Trophoblast cell (in vitro differentiated cells and primary cell): ENCODE measurements at regions not wholly inside any gene's neighbourhood (a gene's known extent, or its start where the extent isn't known, plus 50 kb on each side); places are given as distances from the start of the nearest gene placed in this dataset.
A peak's percentile ranks its signal among the peaks of the same experiment; 100 is the strongest.

Experiments
- DNase-seq, 2 donors: peaks; one replicate each; pipeline ENCODE4 v3.0.0-alpha.2; 2016
- H2AFZ ChIP-seq: 2 replicates; pipeline ENCODE4 v1.6.1; 2013; ENCODE audit warnings: low read length, moderate library complexity, mild to moderate bottlenecking; ENCODE audit not compliant: insufficient read depth, poor library complexity
- H2AK5ac ChIP-seq: 2 replicates; pipeline ENCODE4 v1.6.1; 2013; ENCODE audit warnings: mild to moderate bottlenecking, low read length
- H2BK120ac ChIP-seq: 2 replicates; pipeline ENCODE4 v1.6.1; 2013; ENCODE audit warnings: low read length, mild to moderate bottlenecking, moderate library complexity; ENCODE audit not compliant: insufficient read depth, poor library complexity
- H2BK12ac ChIP-seq: 2 replicates; pipeline ENCODE4 v1.6.1; 2013; ENCODE audit warnings: mild to moderate bottlenecking, low read length, moderate library complexity
- H2BK5ac ChIP-seq: 2 replicates; pipeline ENCODE4 v1.6.1; 2013; ENCODE audit warnings: low read length, low read depth, moderate library complexity, mild to moderate bottlenecking; ENCODE audit not compliant: poor library complexity
- H3K14ac ChIP-seq: 2 replicates; pipeline ENCODE4 v1.6.1; 2013; ENCODE audit warnings: mild to moderate bottlenecking, low read length
- H3K18ac ChIP-seq: 2 replicates; pipeline ENCODE4 v1.6.1; 2013; ENCODE audit warnings: mild to moderate bottlenecking, low read length
- H3K23ac ChIP-seq: 2 replicates; pipeline ENCODE4 v1.6.1; 2013; ENCODE audit warnings: low read length
- H3K27ac ChIP-seq: 2 replicates; pipeline ENCODE4 v1.5.1; 2013; ENCODE audit warnings: low read depth, mild to moderate bottlenecking, inconsistent platforms, low read length, moderate library complexity
- H3K27me3 ChIP-seq: 2 replicates; pipeline ENCODE4 v1.6.1; 2013; ENCODE audit warnings: inconsistent platforms, mild to moderate bottlenecking, low read length, moderate library complexity; ENCODE audit not compliant: insufficient read depth
- H3K36me3 ChIP-seq, 2 experiments: 1 replicate in 1 of 2; 2 replicates in 1 of 2; pipeline ENCODE4 v1.6.1; 2013; ENCODE audit warnings: low read length in 2 of 2, mild to moderate bottlenecking in 2 of 2, moderate library complexity in 1 of 2; ENCODE audit not compliant: insufficient read depth in 2 of 2, control insufficient read depth in 1 of 2
- H3K4ac ChIP-seq: 2 replicates; pipeline ENCODE4 v1.6.1; 2013; ENCODE audit warnings: low read depth, mild to moderate bottlenecking, low read length, moderate library complexity
- H3K4me1 ChIP-seq, 2 experiments: 1 replicate in 1 of 2; 2 replicates in 1 of 2; pipeline ENCODE4 v1.6.1; 2013; ENCODE audit warnings: low read length in 2 of 2, mild to moderate bottlenecking in 2 of 2, moderate library complexity in 1 of 2; ENCODE audit not compliant: insufficient read depth in 2 of 2, control insufficient read depth in 1 of 2
- H3K4me2 ChIP-seq: 2 replicates; pipeline ENCODE4 v1.6.1; 2013; ENCODE audit warnings: inconsistent platforms, mild to moderate bottlenecking, low read length, moderate library complexity
- H3K4me3 ChIP-seq: 2 replicates; pipeline ENCODE4 v1.5.1; 2013; ENCODE audit warnings: mild to moderate bottlenecking, low read depth, low read length, inconsistent platforms
- H3K79me1 ChIP-seq: one replicate; pipeline ENCODE4 v1.6.1; 2013; ENCODE audit warnings: low read length
- H3K79me2 ChIP-seq: 2 replicates; pipeline ENCODE4 v1.6.1; 2013; ENCODE audit warnings: low read length, mild to moderate bottlenecking; ENCODE audit not compliant: control insufficient read depth, insufficient read depth, poor library complexity
- H3K9ac ChIP-seq: 2 replicates; pipeline ENCODE4 v1.6.1; 2013; ENCODE audit warnings: mild to moderate bottlenecking, low read length
- H3K9me3 ChIP-seq: 2 replicates; pipeline ENCODE4 v1.6.1; 2013; ENCODE audit warnings: low read depth, mild to moderate bottlenecking, control low read depth, inconsistent platforms, low read length; ENCODE audit not compliant: insufficient read depth
- H4K12ac ChIP-seq: 2 replicates; pipeline ENCODE4 v1.6.1; 2013; ENCODE audit warnings: low read depth, mild to moderate bottlenecking, low read length, moderate library complexity
- H4K8ac ChIP-seq: 2 replicates; pipeline ENCODE4 v1.6.1; 2013; ENCODE audit warnings: low read depth, mild to moderate bottlenecking, low read length, moderate library complexity
- H4K91ac ChIP-seq: one replicate; pipeline ENCODE4 v1.6.1; 2013; ENCODE audit warnings: low read depth, mild to moderate bottlenecking, low read length, moderate library complexity
- WGBS: extraction: QIAGEN DNeasy Blood & Tissue Kit; methylation state at CpG from one replicate; pipeline ENCODE4 v1.1.7; 2013; ENCODE audit warnings: missing lambda C conversion rate; ENCODE audit not compliant: insufficient read length, insufficient coverage; ENCODE audit errors: extremely low coverage; 5-methylcytosine and 5-hydroxymethylcytosine counted together

- no CpG with 5 or more reads among the region's 18 CpGs for WGBS
- no peak overlapping the region for H2AK5ac ChIP-seq
Measured at GRCh38 chr22:49295851-49296560, 531.7 kb downstream of the BRD1 start.

GRCh38 chr22:49295465-49295743 lies 532.3 kb downstream of the BRD1 start:
- no peak overlapping the region for H2BK12ac ChIP-seq
- H3K18ac ChIP-seq: no peak overlapping the region
- H3K4me2 ChIP-seq: no peak overlapping the region
- no peak overlapping the region for H3K4ac ChIP-seq
- H4K12ac ChIP-seq: no peak overlapping the region
- H4K91ac ChIP-seq: no peak overlapping the region
- H3K79me1 ChIP-seq: no peaks in the 10 kb centered on the region
- no peaks in the 10 kb centered on the region for H3K4me1 ChIP-seq
- H3K9ac ChIP-seq: no peak overlapping the region
- no CpG with 5 or more reads among the region's 5 CpGs for WGBS
- no peak overlapping the region for H3K27ac ChIP-seq
- H3K23ac ChIP-seq: no peak overlapping the region
- no peak overlapping the region for H2BK120ac ChIP-seq
- H3K36me3 ChIP-seq: no peaks in the 10 kb centered on the region
- H3K27me3 ChIP-seq: no peaks in the 10 kb centered on the region
- H3K14ac ChIP-seq: no peak overlapping the region
- H4K8ac ChIP-seq: no peak overlapping the region
- H2AFZ ChIP-seq: no peak overlapping the region
- no peak overlapping the region for H2AK5ac ChIP-seq
- H3K79me2 ChIP-seq: no peaks in the 10 kb centered on the region
- H3K4me3 ChIP-seq: no peak overlapping the region
- DNase-seq: no peak
- peaks cover 18% of the 10 kb centered on the region for H3K9me3 ChIP-seq
- H2BK5ac ChIP-seq: no peak overlapping the region

More at GRCh38 chr22:49295851-49296560, 531.7 kb downstream of the BRD1 start:
- Histone ChIP-seq H3K79me1 (no peaks in the 10 kb centered on the region), H2AFZ (no peak overlapping the region), H3K4ac (no peak overlapping the region), H3K36me3 (no peaks in the 10 kb centered on the region), H3K4me2 (no peak overlapping the region), H3K27ac (no peak overlapping the region), H3K9ac (no peak overlapping the region), H3K9me3 (peaks cover 18% of the 10 kb centered on the region), H3K4me3 (peak overlapping the region; percentile 24), H2BK120ac (no peak overlapping the region), H3K79me2 (no peaks in the 10 kb centered on the region), H2BK5ac (no peak overlapping the region), H3K18ac (no peak overlapping the region), H3K4me1 (no peaks in the 10 kb centered on the region), H3K14ac (no peak overlapping the region), H2BK12ac (no peak overlapping the region), H4K12ac (no peak overlapping the region), H3K23ac (no peak overlapping the region), H4K8ac (no peak overlapping the region), H3K27me3 (no peaks in the 10 kb centered on the region), H4K91ac (no peak overlapping the region)
- DNase-seq: no peak

- H2AFZ ChIP-seq: no peak overlapping the region
- H3K27me3 ChIP-seq: no peaks in the 10 kb centered on the region
- no peak overlapping the region for H4K8ac ChIP-seq
- H4K91ac ChIP-seq: no peak overlapping the region
- no peaks in the 10 kb centered on the region for H3K79me1 ChIP-seq
- no peak overlapping the region for H3K9ac ChIP-seq
- no peak overlapping the region for H3K4ac ChIP-seq
- no peak overlapping the region for H2BK12ac ChIP-seq
- H3K4me2 ChIP-seq: no peak overlapping the region
- H3K14ac ChIP-seq: no peak overlapping the region
- no peak overlapping the region for H2BK120ac ChIP-seq
- no peak overlapping the region for H2AK5ac ChIP-seq
- H4K12ac ChIP-seq: no peak overlapping the region
- no peak overlapping the region for H3K27ac ChIP-seq
- H3K18ac ChIP-seq: no peak overlapping the region
- no peak for DNase-seq
- no peak overlapping the region for H2BK5ac ChIP-seq
- H3K9me3 ChIP-seq: peaks cover 18% of the 10 kb centered on the region
- no peaks in the 10 kb centered on the region for H3K36me3 ChIP-seq
- WGBS: no CpG with 5 or more reads among the region's 14 CpGs
- H3K4me3 ChIP-seq: no peak overlapping the region
- H3K23ac ChIP-seq: no peak overlapping the region
- no peaks in the 10 kb centered on the region for H3K79me2 ChIP-seq
- H3K4me1 ChIP-seq: no peaks in the 10 kb centered on the region
Measured at GRCh38 chr22:49294656-49295464, 532.8 kb downstream of the BRD1 start.

- Histone ChIP-seq H3K4me2 (no peak overlapping the region), H2BK120ac (no peak overlapping the region), H4K12ac (no peak overlapping the region), H3K23ac (no peak overlapping the region), H3K4me1 (no peaks in the 10 kb centered on the region), H3K27me3 (no peaks in the 10 kb centered on the region), H3K36me3 (no peaks in the 10 kb centered on the region), H2AFZ (no peak overlapping the region), H4K91ac (no peak overlapping the region), H3K4ac (no peak overlapping the region), H3K18ac (no peak overlapping the region), H2BK5ac (no peak overlapping the region), H3K9ac (no peak overlapping the region), H3K14ac (no peak overlapping the region), H4K8ac (no peak overlapping the region), H3K4me3 (no peak overlapping the region), H2AK5ac (no peak overlapping the region), H3K9me3 (peaks cover 13% of the 10 kb centered on the region), H3K79me1 (no peaks in the 10 kb centered on the region), H3K79me2 (no peaks in the 10 kb centered on the region), H3K27ac (no peak overlapping the region), H2BK12ac (no peak overlapping the region)
- WGBS: no CpG with 5 or more reads among the region's 5 CpGs
- no peak for DNase-seq
Measured at GRCh38 chr22:49292909-49293308, 534.8 kb downstream of the BRD1 start.
